ENCODE measurements at regions not wholly inside any gene's neighbourhood (a gene's known extent, or its start where the extent isn't known, plus 50 kb on each side); places are given as distances from the start of the nearest gene placed in this dataset.
A peak's percentile ranks its signal among the peaks of the same experiment; 100 is the strongest.

GRCh38 chr1:56417646-56418045, 161.7 kb downstream of the PLPP3 start:
- DNase-seq (ENCODE audit: low spot score): no peak

DNA sequence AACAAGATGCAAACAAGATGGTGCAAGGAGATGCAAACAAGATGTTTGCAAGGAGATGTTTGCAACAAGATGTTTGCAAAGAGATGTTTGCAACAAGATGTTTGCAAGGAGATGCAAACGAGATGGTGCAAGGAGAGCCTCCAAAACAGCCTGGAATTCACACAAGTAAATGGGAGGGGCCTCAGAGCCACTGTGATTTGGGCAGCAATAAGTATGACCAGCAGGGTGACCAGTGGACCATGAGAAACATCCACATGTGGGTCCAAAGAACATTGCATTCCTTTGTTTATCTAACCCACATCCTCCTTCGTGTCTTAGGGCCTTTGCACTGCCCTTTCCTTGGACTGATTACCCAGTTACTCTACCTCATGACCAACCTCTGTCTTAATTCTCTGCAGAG, 162.9 kb downstream of the PLPP3 start:
- no peak for DNase-seq (ENCODE audit: low spot score)

GRCh38 chr1:56415720-56416119, 163.6 kb downstream of the PLPP3 start:
- DNase-seq (ENCODE audit: low spot score): no peak

DNA sequence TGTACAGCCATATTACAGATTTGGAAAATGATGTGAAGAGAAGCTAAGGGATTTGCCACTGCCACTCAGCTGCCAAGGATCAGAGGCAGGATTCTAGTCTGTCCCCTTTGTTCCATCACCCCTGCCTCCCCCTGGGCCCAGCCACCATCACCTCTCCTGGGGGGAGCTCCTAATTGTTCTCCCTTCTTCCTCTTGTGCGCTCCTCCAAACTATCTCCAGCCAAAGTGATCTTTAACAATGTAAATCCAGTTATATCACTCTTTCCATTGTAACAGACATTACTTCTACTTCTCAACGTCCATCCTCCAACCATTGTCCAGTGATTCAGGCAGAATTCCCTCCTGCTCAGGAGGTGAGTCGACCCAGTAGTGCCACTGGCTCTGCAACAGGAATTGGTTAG, 164.1 kb downstream of the PLPP3 start:
- DNase-seq (ENCODE audit: low spot score): no peak

DNA sequence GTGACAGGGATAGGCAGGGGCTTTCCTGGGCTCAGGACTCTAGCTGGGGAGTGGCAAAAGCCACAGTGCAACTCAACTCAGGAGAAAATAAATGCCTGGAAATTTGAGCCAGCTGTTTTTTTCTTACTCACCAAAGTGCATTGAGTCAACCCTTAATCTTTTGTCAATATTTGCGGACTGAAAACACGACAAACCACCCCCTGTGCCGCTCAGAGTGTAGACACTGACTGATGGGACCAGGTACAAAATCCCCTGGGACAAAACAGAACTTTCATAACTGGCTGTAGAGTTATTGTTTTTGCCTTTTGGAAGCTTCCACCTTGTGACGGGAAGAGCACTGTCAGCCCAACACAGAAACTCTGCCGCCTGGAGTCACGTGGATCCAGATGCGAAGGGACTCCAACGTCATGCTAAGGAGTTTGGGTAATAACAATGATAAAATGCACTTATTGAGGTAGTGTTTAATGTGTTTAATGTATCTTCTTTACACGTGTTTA, 164.6 kb downstream of the PLPP3 start:
- DNase-seq (ENCODE audit: low spot score): no peak

DNA sequence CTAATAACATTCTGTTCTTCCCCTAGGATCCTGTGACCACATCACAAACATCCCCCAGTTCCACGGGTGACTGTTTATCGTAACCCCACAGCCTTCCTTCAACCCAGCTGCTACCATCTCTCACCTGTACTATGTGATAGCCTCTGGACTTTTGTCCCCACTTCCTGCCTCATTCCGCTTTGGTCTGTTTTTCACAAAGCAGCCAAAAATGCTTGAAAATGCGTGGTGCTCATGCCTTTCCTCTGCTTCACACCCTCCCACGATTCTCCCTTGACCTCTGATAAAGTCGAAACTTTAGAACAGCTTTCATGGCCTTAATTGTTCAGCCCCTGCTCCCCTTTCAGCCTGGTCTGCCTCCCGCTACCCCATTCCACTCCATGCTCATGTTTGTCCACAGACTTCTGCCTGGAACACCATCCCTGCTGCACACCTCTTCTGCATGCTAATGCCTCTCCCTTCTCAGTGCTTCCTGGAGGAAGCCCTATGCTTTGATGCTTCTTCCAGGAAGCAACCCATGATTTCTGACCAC, 165.6 kb downstream of the PLPP3 start:
- DNase-seq (ENCODE audit: low spot score): no peak

- DNase-seq (ENCODE audit: low spot score): peak; percentile 86
Measured at GRCh38 chr1:56411484-56412180, 167.7 kb downstream of the PLPP3 start.

DNA sequence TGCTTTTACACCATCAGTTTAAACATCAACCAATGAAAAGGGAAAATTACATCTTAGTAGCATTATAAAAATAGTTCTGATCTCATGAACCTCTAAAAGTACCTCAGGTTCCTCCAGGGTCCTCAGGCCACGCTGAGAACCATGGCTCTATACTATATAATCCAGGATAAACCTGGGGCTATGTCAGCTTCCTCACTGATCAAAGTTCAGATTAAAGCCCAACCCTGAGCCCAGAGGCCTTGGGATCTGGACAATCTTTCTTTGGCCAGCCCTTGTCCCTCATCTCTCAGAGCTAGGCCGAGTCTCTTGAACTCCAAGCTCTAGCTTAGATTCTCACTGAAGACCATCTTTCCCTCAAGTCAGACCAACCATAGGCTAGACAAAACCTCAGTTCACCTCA, 168.3 kb downstream of the PLPP3 start:
- no peak for DNase-seq (ENCODE audit: low spot score)

- no peak for DNase-seq (ENCODE audit: low spot score)
Measured at GRCh38 chr1:56410405-56410804, 169.0 kb downstream of the PLPP3 start.

DNA sequence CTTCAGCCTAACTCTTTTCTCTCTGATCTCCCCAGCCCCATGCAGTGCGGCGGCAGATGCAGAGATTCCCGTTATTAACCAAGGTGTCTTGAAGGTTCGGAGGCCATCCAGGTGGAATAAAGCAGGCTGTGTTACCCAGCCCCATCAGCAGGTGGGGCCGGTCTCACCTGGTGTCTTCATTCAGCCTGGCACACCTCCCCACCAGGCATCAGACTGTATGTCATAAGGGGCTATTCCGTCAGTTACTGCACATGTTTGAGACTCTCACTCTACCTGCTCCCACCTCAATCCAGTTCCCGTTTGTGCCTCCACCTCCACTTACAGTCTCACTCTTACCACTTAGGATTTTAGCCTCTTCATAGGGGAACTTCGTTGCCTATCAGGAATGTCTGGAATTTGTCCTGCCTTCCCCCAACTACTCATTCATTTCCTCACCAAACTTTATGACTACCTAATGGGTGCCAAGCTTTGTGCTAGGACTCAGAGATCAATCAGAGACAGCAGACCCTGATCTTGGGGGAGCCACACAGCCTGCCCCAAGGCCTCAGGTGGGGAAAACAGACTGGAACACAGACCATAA, 170.2 kb downstream of the PLPP3 start:
- no peak for DNase-seq (ENCODE audit: low spot score)

GRCh38 chr1:56406821-56407220, 172.5 kb downstream of the PLPP3 start:
- no peak for DNase-seq (ENCODE audit: low spot score)

- DNase-seq (ENCODE audit: low spot score): peak; percentile 50
Measured at GRCh38 chr1:56404561-56405030, 174.8 kb downstream of the PLPP3 start.

- no peak for DNase-seq (ENCODE audit: low spot score)
Measured at GRCh38 chr1:56404066-56404465, 175.3 kb downstream of the PLPP3 start.

DNA sequence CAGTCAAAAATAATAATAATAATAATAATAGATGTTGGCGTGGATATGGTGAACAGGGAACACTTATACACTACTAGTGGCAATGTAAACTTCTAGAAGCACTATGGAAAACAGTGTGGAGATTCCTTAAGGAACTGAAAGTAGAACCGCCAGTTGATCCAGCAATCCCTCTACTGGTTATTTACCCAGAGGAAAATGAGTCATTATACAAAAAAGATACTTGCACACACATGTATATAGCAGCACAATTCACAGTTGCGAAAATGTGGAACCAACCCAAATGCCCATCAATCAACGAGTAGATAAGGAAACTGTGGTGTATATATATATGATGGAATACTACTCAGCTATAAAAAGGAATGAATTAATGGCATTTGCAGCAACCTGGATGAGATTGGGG, 176.0 kb downstream of the PLPP3 start:
- DNase-seq (ENCODE audit: low spot score): no peak

GRCh38 chr1:56401191-56401590, 178.2 kb downstream of the PLPP3 start:
- DNase-seq (ENCODE audit: low spot score): no peak

- no peak for DNase-seq (ENCODE audit: low spot score)
Measured at GRCh38 chr1:56400526-56400925, 178.8 kb downstream of the PLPP3 start.

DNA sequence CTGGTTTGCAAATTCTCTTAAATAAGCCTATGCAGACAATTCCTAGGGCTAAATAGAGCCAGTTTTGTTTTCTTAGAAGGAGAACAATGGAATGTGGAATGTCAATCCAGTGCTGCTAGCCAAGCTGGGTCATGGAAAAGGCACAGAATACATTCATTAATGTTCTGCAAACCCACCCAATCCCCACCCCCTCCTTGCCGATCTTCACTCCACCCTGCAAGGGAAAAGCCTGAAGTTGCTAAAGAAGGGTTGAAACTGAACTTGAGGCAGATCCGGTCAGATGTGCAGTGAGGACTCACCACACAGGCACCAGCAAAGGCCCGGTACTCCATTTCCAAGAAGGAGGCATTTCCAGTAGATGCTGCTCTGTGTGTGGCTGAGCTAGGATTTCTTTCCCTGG, 179.6 kb downstream of the PLPP3 start:
- no peak for DNase-seq (ENCODE audit: low spot score)

- no peak for DNase-seq (ENCODE audit: low spot score)
Measured at GRCh38 chr1:56399326-56399725, 180.0 kb downstream of the PLPP3 start.

- DNase-seq (ENCODE audit: low spot score): peak; percentile 49
Measured at GRCh38 chr1:56397811-56398231, 181.5 kb downstream of the PLPP3 start.

- DNase-seq (ENCODE audit: low spot score): peak; percentile 36
Measured at GRCh38 chr1:56397409-56397808, 182.0 kb downstream of the PLPP3 start.

GRCh38 chr1:56396581-56396980, 182.8 kb downstream of the PLPP3 start:
- no peak for DNase-seq (ENCODE audit: low spot score)

DNA sequence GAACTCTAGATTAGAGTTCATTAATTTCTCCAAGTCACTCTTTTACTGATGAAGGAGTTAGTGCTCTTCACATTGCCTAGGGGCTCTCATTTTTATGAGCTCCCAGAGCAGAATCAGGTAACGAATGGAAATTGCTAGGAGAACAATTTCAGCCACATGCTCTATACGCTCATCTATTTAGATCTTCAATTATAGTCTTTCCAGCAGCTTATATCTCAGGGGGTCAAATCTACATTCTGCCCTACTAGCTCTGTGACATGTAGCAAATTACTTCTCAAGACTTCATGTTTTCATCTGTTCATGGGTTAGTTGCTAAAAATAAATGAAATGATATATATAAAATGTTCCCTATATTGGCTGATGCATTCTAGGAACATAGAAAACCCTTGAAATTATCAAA, 183.6 kb downstream of the PLPP3 start:
- DNase-seq (ENCODE audit: low spot score): no peak

DNA sequence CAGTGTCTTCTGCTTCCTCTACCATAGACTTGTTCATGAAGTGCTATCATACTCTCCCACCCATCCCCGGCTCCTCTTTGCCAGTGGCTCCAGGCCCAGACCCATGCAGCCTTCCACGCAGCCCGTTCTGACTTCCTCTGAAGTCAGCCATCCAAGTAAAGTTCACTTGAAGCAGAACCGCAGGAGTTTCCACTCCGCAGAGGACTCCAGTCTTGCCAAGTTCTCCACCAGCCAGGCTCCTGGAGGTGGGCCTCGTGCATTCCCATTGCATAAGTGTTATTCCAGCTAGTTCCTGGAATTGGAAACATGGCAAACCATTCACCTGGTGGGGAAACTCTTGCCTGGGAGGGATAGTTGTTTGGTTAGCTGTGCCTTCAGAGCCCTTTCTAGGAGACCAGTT, 185.1 kb downstream of the PLPP3 start:
- DNase-seq (ENCODE audit: low spot score): no peak
